GM23248 (cell line): ENCODE measurements at regions not wholly inside any gene's neighbourhood (a gene's known extent, or its start where the extent isn't known, plus 50 kb on each side); places are given as distances from the start of the nearest gene placed in this dataset.

Experiments
- EZH2 ChIP-seq: fragments of 200-600 bp; sonication (generic); IDR thresholded peaks from 2 replicates; pipeline ENCODE4 v1.6.1; 2018; ENCODE audit warnings: antibody characterized with exemption, mild to moderate bottlenecking; ENCODE audit not compliant: insufficient read depth, poor library complexity, severe bottlenecking
- EZH2phosphoT487 ChIP-seq: fragments of 200-600 bp; sonication (generic); IDR thresholded peaks from 2 replicates; pipeline ENCODE4 v1.6.1; 2018; ENCODE audit warnings: antibody characterized with exemption, moderate library complexity, mild to moderate bottlenecking, low read depth; ENCODE audit not compliant: insufficient read depth

DNA sequence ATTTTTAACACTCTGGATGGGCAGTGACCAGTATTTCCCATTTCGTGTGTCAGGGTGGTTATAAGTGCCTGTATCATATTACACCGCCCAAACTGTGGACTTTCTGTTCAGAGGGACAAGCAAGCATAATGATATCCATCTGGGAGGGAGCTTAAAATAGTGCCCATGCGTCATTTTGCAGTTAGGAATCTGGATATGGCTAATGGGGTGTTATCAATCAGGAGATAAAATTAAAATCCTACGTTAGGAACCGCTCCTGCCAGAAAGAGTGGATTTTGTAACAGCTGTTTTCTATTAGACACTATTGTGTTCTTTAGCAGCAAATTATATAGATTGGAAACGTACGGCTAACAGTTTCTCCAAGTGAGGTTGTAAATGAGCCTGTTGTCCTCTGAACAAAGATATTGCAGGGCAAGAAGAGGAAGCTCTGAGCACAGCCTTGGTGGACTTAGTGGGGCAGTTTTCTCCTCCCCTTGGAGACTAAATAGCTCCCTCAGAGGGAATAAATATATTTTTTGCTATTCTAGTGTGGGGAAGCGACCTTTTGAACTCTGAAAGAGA lies 160.4 kb downstream of the SPATA31D1 start:
- TF ChIP-seq EZH2 = no peak
- TF ChIP-seq EZH2phosphoT487 = no peak
